K562 (cell line): ENCODE measurements at regions not wholly inside any gene's neighbourhood (a gene's known extent, or its start where the extent isn't known, plus 50 kb on each side); places are given as distances from the start of the nearest gene placed in this dataset.

ENCODE experiments used
- ATAC-seq: fragments of 200-7000 bp; cut with Tn5 transposase; 3 replicates; pipeline ENCODE4 v1.9.1; 2020; ENCODE audit warnings: moderate library complexity
- BruUV-seq: library from RNA; stranded (reverse); fragments of 400-500 nt; replicated peaks from 2 replicates; lab custom pipeline; 2021; lab: Mats Ljungman, UMichigan
- CTCF ChIA-PET: fragments of 300-600 bp; formaldehyde crosslinking; extraction: SDS; loops from one replicate; lab custom pipeline; 2021; ENCODE audit warnings: low intra/inter-chr PET ratio; lab: Yijun Ruan, JAX
- POLR2A ChIA-PET: fragments of 300-600, 350-650 bp; sonication (Branson Sonifier 250); formaldehyde crosslinking; extraction: SDS; loops from one replicate; lab custom pipeline; 2021; ENCODE audit warnings: antibody characterized with exemption, inconsistent platforms; lab: Yijun Ruan, JAX
- DNase-seq, 4 experiments: peaks; one replicate each; pipeline versions ENCODE4 v3.0.0 to v3.0.0-alpha.2; 2011 to 2018; ENCODE audit warnings: low spot score in 3 of 4, mixed read lengths in 3 of 4; ENCODE audit errors: extremely low read depth in 1 of 4
- FAIRE-seq: peaks from 2 replicates; lab custom pipeline; 2011; peaks lifted over from hg19 to GRCh38; lab: Jason Lieb, UNC
- H2AFZ ChIP-seq: 2 replicates; pipeline ENCODE4 v1.6.0; 2011; ENCODE audit warnings: low read depth, low read length, control low read depth, inconsistent platforms
- H3K27ac ChIP-seq: fragments of 200-600 bp; 3 replicates; pipeline ENCODE4 v1.8.0; 2011; ENCODE audit warnings: low read depth, mild to moderate bottlenecking, control low read depth, inconsistent platforms, low read length, moderate library complexity, mixed read lengths; ENCODE audit errors: extremely low read depth
- H3K27me3 ChIP-seq, 2 experiments: fragments of 300-600 bp in 1 of 2; 2 replicates in 1 of 2; 3 replicates in 1 of 2; pipeline versions ENCODE4 v1.6.0 to v1.8.0; 2011; ENCODE audit warnings: inconsistent platforms in 2 of 2, low read length in 2 of 2, mild to moderate bottlenecking in 1 of 2, mixed read lengths in 1 of 2, moderate library complexity in 1 of 2; ENCODE audit not compliant: control insufficient read depth in 2 of 2, insufficient read depth in 2 of 2
- H3K36me3 ChIP-seq: fragments of 300-600 bp; 3 replicates; pipeline ENCODE4 v1.8.0; 2011; ENCODE audit warnings: mild to moderate bottlenecking, low read length, inconsistent platforms; ENCODE audit not compliant: control insufficient read depth, insufficient read depth
- H3K4me1 ChIP-seq, 2 experiments: fragments of 200-600 bp in 1 of 2; replicated peaks in 1 of 2; 2 replicates in 1 of 2; 3 replicates in 1 of 2; pipeline versions ENCODE4 v1.5.1 to v1.8.0; 2011; ENCODE audit warnings: inconsistent platforms in 2 of 2, low read length in 2 of 2, mild to moderate bottlenecking in 1 of 2, mixed read lengths in 1 of 2, moderate library complexity in 1 of 2; ENCODE audit not compliant: control insufficient read depth in 2 of 2, insufficient read depth in 2 of 2
- H3K4me2 ChIP-seq: 2 replicates; pipeline ENCODE4 v1.6.1; 2011; ENCODE audit warnings: low read length, control low read depth, inconsistent platforms, mixed read lengths; ENCODE audit not compliant: insufficient read depth
- H3K4me3 ChIP-seq: fragments of 200-600 bp; sonication (generic), shearing (Covaris generic); 2 replicates; pipeline ENCODE4 v1.5.1; 2016; ENCODE audit warnings: control low read depth, inconsistent platforms
- H3K79me2 ChIP-seq: fragments of 200-600 bp; 3 replicates; pipeline ENCODE4 v1.8.0; 2011; ENCODE audit warnings: low read length, inconsistent platforms; ENCODE audit not compliant: control insufficient read depth, insufficient read depth
- H3K9ac ChIP-seq, 2 experiments: 2 replicates each; pipeline versions ENCODE4 v1.6.0 to v1.6.1; 2011; ENCODE audit warnings: low read depth in 2 of 2, low read length in 2 of 2, control low read depth in 1 of 2, inconsistent platforms in 1 of 2, mild to moderate bottlenecking in 1 of 2, mixed read lengths in 1 of 2; ENCODE audit not compliant: insufficient read depth in 1 of 2
- H3K9me1 ChIP-seq: one replicate; pipeline ENCODE4 v1.6.0; 2011; ENCODE audit warnings: inconsistent platforms, mild to moderate bottlenecking, low read length, moderate library complexity; ENCODE audit not compliant: control insufficient read depth, insufficient read depth
- H3K9me3 ChIP-seq: replicated peaks from 2 replicates; pipeline ENCODE4 v1.5.1; 2011; ENCODE audit warnings: low read depth, low read length, inconsistent platforms; ENCODE audit not compliant: control insufficient read depth, insufficient read depth
- H4K20me1 ChIP-seq: replicated peaks from 2 replicates; pipeline ENCODE4 v1.6.1; 2011; ENCODE audit warnings: low read length, inconsistent platforms, mixed read lengths; ENCODE audit not compliant: control insufficient read depth, insufficient read depth
- AFF1 ChIP-seq, 2 experiments: fragments of 450-650 bp; IDR thresholded peaks; 2 replicates each; pipeline ENCODE4 v1.6.1; 2018; ENCODE audit warnings: mild to moderate bottlenecking in 2 of 2, low read depth in 1 of 2; ENCODE audit not compliant: partially characterized antibody in 2 of 2
- ETV1 ChIP-seq: fragments of 450-650 bp; conservative IDR thresholded peaks from 2 replicates; pipeline ENCODE4 v1.6.1; 2016; ENCODE audit warnings: missing genetic modification characterization, control low read depth, low read depth, missing compliant biosample characterization
- FOXP1 ChIP-seq: sonication (generic); formaldehyde crosslinking; IDR thresholded peaks from 2 replicates; pipeline ENCODE4 v1.8.0; 2022; ENCODE audit warnings: mild to moderate bottlenecking, missing genetic modification reagents
- RBM14 ChIP-seq: fragments of 200-400 bp; formaldehyde crosslinking; IDR thresholded peaks from 2 replicates; pipeline ENCODE4 v1.6.1; 2018; ENCODE audit warnings: low read depth, mild to moderate bottlenecking, low read length, moderate library complexity, borderline replicate concordance; ENCODE audit not compliant: insufficient read depth
- TSHZ1 ChIP-seq: fragments of 250-450 bp; sonication (Bioruptor Pico); IDR thresholded peaks from 2 replicates; pipeline ENCODE4 v1.4.0; 2020; ENCODE audit warnings: mild to moderate bottlenecking, moderate library complexity
- ZBTB12 ChIP-seq: fragments of 250-450 bp; sonication (Bioruptor Pico); IDR thresholded peaks from 2 replicates; pipeline ENCODE4 v1.4.0; 2020
- ZNF347 ChIP-seq: fragments of 450-650 bp; formaldehyde crosslinking; IDR thresholded peaks from 2 replicates; pipeline ENCODE4 v1.4.0; 2020; ENCODE audit warnings: low read depth, mild to moderate bottlenecking, moderate library complexity
- ZNF696 ChIP-seq: fragments of 250-450 bp; sonication (Bioruptor Pico); conservative IDR thresholded peaks from 2 replicates; pipeline ENCODE4 v1.4.0; 2020; ENCODE audit warnings: mild to moderate bottlenecking, moderate library complexity
- ZNF780A ChIP-seq: fragments of 250-450 bp; sonication (Bioruptor Pico); IDR thresholded peaks from 2 replicates; pipeline ENCODE4 v1.5.0; 2021; ENCODE audit warnings: mild to moderate bottlenecking
- WGBS: fragments of 100-300 bp; shearing (Covaris generic); methylation state at CpG from one replicate; pipeline ENCODE4 v1.1.6; 2016; ENCODE audit warnings: low coverage, mixed read lengths; ENCODE audit not compliant: insufficient coverage; ENCODE audit errors: missing lambda C conversion rate; 5-methylcytosine and 5-hydroxymethylcytosine counted together
- in situ Hi-C: fragments of 300-500 bp; cut with MboI; formaldehyde crosslinking; loops from 4 replicates; pipeline ENCODE4 v1.15.0; 2018; ENCODE audit warnings: inconsistent platforms, mixed read lengths
- intact Hi-C: fragments of 100-400 bp; cut with micrococcal nuclease; formaldehyde crosslinking; loops from 2 replicates; pipeline ENCODE4 v1.14.2; 2022
- TF ChIP-seq, protein P1 (sequence below), 3 experiments: IDR thresholded peaks in 2 of 3; conservative IDR thresholded peaks in 1 of 3; 2 replicates each; pipeline ENCODE4 v1.5.1; 2011 to 2012; ENCODE audit warnings: low read length in 3 of 3, mild to moderate bottlenecking in 3 of 3, control low read depth in 2 of 3, improper control_type of control experiment in 1 of 3, inconsistent platforms in 1 of 3, low read depth in 1 of 3, mixed read lengths in 1 of 3, moderate library complexity in 1 of 3; ENCODE audit not compliant: insufficient read depth in 2 of 3

DNA sequence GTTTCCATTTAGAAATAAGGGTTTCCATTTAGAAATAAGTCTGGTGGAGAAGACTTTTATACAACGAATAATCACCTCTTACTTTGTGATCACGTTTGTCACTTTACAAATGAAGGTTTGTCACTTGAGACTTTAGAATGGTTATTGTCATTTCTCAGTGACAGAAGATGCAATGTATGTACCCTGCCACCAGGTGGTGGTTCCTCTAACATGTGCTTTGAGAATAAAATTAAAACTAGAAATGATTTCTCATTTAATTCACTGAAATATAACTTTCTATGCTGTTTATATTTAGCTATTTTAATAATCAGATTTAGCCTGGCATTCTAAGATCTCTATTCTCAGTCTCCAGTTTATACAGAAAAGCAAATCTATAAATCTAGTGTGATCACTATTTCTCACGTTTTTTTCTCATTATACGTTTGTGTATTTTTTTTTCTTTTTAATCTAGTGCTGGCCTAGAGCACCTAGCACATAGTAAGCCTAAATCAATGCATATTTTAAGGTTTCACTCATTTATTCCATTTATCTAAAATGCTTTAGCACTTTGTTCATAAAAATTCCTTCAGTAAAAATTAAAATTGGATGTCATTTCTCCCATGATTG is 57.4 kb upstream of the TFAP2D start:
- Histone ChIP-seq H3K9me3 (no peaks in the 10 kb centered on the region), H3K9me1 (no peaks in the 10 kb centered on the region), H3K9ac (no peak overlapping the region), H3K4me1 (no peaks in the 10 kb centered on the region), H4K20me1 (no peaks in the 10 kb centered on the region), H3K79me2 (no peaks in the 10 kb centered on the region), H2AFZ (no peak overlapping the region), H3K4me2 (no peak overlapping the region), H3K27ac (no peak overlapping the region), H3K4me3 (no peak overlapping the region), H3K36me3 (no peaks in the 10 kb centered on the region), H3K27me3 (no peaks in the 10 kb centered on the region)
- intact Hi-C loops (loop anchor here (5.0 kb wide), 1 partner anchor 136 kb away; no protein-coding TSS in a partner anchor), in situ Hi-C loops (no loop called here)
- WGBS, result 1% methylated on average over 4 of the region's 4 CpGs
- CTCF ChIA-PET, result interaction anchor here (0.7 kb wide), 1 partner anchor 1299 kb away, joined by 3 read pairs; no protein-coding TSS in a partner anchor
- no TSS peak for BruUV-seq
- peak; percentile 17 to 44 (median 27) for DNase-seq
- POLR2A ChIA-PET, result no interaction called here
- FAIRE-seq, result peak; percentile 52
- ATAC-seq, result no peak
- no peak for TF ChIP-seq ZNF780A (CRISPR knock-in tag)
- TF ChIP-seq RBM14, result no peak
- no peak for TF ChIP-seq ZNF696 (CRISPR knock-in tag)
- TF ChIP-seq, protein P1, sequence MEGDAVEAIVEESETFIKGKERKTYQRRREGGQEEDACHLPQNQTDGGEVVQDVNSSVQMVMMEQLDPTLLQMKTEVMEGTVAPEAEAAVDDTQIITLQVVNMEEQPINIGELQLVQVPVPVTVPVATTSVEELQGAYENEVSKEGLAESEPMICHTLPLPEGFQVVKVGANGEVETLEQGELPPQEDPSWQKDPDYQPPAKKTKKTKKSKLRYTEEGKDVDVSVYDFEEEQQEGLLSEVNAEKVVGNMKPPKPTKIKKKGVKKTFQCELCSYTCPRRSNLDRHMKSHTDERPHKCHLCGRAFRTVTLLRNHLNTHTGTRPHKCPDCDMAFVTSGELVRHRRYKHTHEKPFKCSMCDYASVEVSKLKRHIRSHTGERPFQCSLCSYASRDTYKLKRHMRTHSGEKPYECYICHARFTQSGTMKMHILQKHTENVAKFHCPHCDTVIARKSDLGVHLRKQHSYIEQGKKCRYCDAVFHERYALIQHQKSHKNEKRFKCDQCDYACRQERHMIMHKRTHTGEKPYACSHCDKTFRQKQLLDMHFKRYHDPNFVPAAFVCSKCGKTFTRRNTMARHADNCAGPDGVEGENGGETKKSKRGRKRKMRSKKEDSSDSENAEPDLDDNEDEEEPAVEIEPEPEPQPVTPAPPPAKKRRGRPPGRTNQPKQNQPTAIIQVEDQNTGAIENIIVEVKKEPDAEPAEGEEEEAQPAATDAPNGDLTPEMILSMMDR (IDR thresholded peaks at IDR 0.05 in 2 of 3, conservative IDR thresholded peaks at IDR 0.05 in 1 of 3; ENCODE audit: insufficient read depth in 2 of 3, low read depth in 1 of 3, low read length in 3 of 3), result peak in 2 of 3 experiments; percentile 13 to 46; a peak in 4 of 6 replicates
- TF ChIP-seq ZBTB12 (CRISPR knock-in tag), result no peak
- TF ChIP-seq AFF1 (IDR thresholded peaks at IDR 0.05; ENCODE audit: low read depth in 1 of 2, partially characterized antibody in 2 of 2), result no peak
- TF ChIP-seq ZNF347 (CRISPR knock-in tag), result no peak
- no peak for TF ChIP-seq ETV1 (tag)
- no peak for TF ChIP-seq FOXP1 (CRISPR knock-in tag)
- TF ChIP-seq TSHZ1, result no peak
